Liver (tissue), 8 donors: ENCODE measurements at regions not wholly inside any gene's neighbourhood (a gene's known extent, or its start where the extent isn't known, plus 50 kb on each side); places are given as distances from the start of the nearest gene placed in this dataset.

Experiments
- DNase-seq: peaks from one replicate; pipeline ENCODE4 v3.0.0-alpha.2; 2017; ENCODE audit warnings: low spot score
- H3K27ac ChIP-seq, 2 donors: one replicate each; pipeline ENCODE4 v1.7.0; 2013; ENCODE audit warnings: inconsistent platforms in 2 of 2, low read length in 2 of 2, control low read depth in 1 of 2, low read depth in 1 of 2, mild to moderate bottlenecking in 1 of 2
- H3K27me3 ChIP-seq, 4 donors: one replicate each; pipeline versions ENCODE4 v1.6.1 to v1.7.0; 2013; ENCODE audit warnings: low read length in 3 of 4, inconsistent platforms in 1 of 4, mild to moderate bottlenecking in 1 of 4, moderate library complexity in 1 of 4; ENCODE audit not compliant: control insufficient read depth in 4 of 4, insufficient read depth in 4 of 4
- H3K36me3 ChIP-seq, 4 donors: one replicate each; pipeline versions ENCODE4 v1.6.1 to v1.7.0; 2013; ENCODE audit warnings: low read length in 3 of 4, mild to moderate bottlenecking in 3 of 4, low read depth in 1 of 4, moderate library complexity in 1 of 4; ENCODE audit not compliant: control insufficient read depth in 4 of 4, insufficient read depth in 3 of 4
- H3K4me1 ChIP-seq, 4 donors: one replicate each; pipeline versions ENCODE4 v1.6.1 to v1.7.0; 2013; ENCODE audit warnings: low read length in 3 of 4, mild to moderate bottlenecking in 3 of 4, moderate library complexity in 1 of 4; ENCODE audit not compliant: control insufficient read depth in 4 of 4, insufficient read depth in 4 of 4
- H3K4me3 ChIP-seq, 3 donors: one replicate each; pipeline versions ENCODE4 v1.6.1 to v1.7.0; 2013; ENCODE audit warnings: low read length in 3 of 3, control low read depth in 1 of 3, low read depth in 1 of 3, mild to moderate bottlenecking in 1 of 3
- H3K9ac ChIP-seq, 2 donors: one replicate each; pipeline ENCODE4 v1.7.0; 2013; ENCODE audit warnings: low read length in 2 of 2, mild to moderate bottlenecking in 2 of 2, moderate library complexity in 2 of 2, control low read depth in 1 of 2, low read depth in 1 of 2
- H3K9me3 ChIP-seq, 4 donors: one replicate each; pipeline versions ENCODE4 v1.6.1 to v1.7.0; 2013; ENCODE audit warnings: low read length in 3 of 4; ENCODE audit not compliant: control insufficient read depth in 4 of 4
- EGR1 ChIP-seq, 2 donors: IDR thresholded peaks; 2 replicates each; pipeline ENCODE4 v1.6.1; 2016 to 2018; ENCODE audit warnings: antibody characterized with exemption in 2 of 2, low read depth in 2 of 2
- FOXA1 ChIP-seq: IDR thresholded peaks from 2 replicates; pipeline ENCODE4 v1.6.1; 2016; ENCODE audit warnings: antibody characterized with exemption
- FOXA2 ChIP-seq: IDR thresholded peaks from 2 replicates; pipeline ENCODE4 v1.6.1; 2016; ENCODE audit warnings: antibody characterized with exemption
- GABPA ChIP-seq, 2 donors: IDR thresholded peaks in 1 of 2; conservative IDR thresholded peaks in 1 of 2; 2 replicates each; pipeline ENCODE4 v1.6.1; 2016; ENCODE audit warnings: antibody characterized with exemption in 2 of 2, mild to moderate bottlenecking in 1 of 2, moderate library complexity in 1 of 2
- HNF4A ChIP-seq, 2 donors: conservative IDR thresholded peaks; 2 replicates each; pipeline ENCODE4 v1.6.1; 2016; ENCODE audit warnings: antibody characterized with exemption in 2 of 2, mild to moderate bottlenecking in 2 of 2
- HNF4G ChIP-seq: IDR thresholded peaks from 2 replicates; pipeline ENCODE4 v1.6.1; 2016; ENCODE audit warnings: antibody characterized with exemption
- JUND ChIP-seq, 2 donors: IDR thresholded peaks; 2 replicates each; pipeline ENCODE4 v1.6.1; 2016; ENCODE audit warnings: antibody characterized with exemption in 2 of 2
- NR2F2 ChIP-seq: IDR thresholded peaks from 2 replicates; pipeline ENCODE4 v1.6.1; 2016; ENCODE audit warnings: antibody characterized with exemption
- RAD21 ChIP-seq, 2 donors: IDR thresholded peaks; 2 replicates each; pipeline ENCODE4 v1.6.1; 2016; ENCODE audit warnings: antibody characterized with exemption in 2 of 2, mild to moderate bottlenecking in 2 of 2
- SP1 ChIP-seq: IDR thresholded peaks from 2 replicates; pipeline ENCODE4 v1.6.1; 2018; ENCODE audit warnings: antibody characterized with exemption, mild to moderate bottlenecking
- TAF1 ChIP-seq: conservative IDR thresholded peaks from 2 replicates; pipeline ENCODE4 v1.6.1; 2016; ENCODE audit warnings: antibody characterized with exemption, mild to moderate bottlenecking
- YY1 ChIP-seq: IDR thresholded peaks from 2 replicates; pipeline ENCODE4 v1.6.1; 2016; ENCODE audit warnings: antibody characterized with exemption, mild to moderate bottlenecking
- ZBTB33 ChIP-seq: IDR thresholded peaks from 2 replicates; pipeline ENCODE4 v1.6.1; 2016; ENCODE audit warnings: antibody characterized with exemption
- WGBS: extraction: QIAGEN DNeasy Blood & Tissue Kit; methylation state at CpG from one replicate; pipeline ENCODE4 v1.1.7; 2013; 5-methylcytosine and 5-hydroxymethylcytosine counted together
- TF ChIP-seq, protein P1 (sequence below): IDR thresholded peaks from 2 replicates; pipeline ENCODE4 v1.6.1; 2016; ENCODE audit warnings: antibody characterized with exemption
- TF ChIP-seq, protein P2 (sequence below): IDR thresholded peaks from 2 replicates; pipeline ENCODE4 v1.6.1; 2016; ENCODE audit warnings: antibody characterized with exemption
- TF ChIP-seq, protein P3 (sequence below): IDR thresholded peaks from 2 replicates; pipeline ENCODE4 v1.6.1; 2016; ENCODE audit warnings: antibody characterized with exemption, mild to moderate bottlenecking
- TF ChIP-seq, protein P4 (sequence below): fragments of 150-350 bp; IDR thresholded peaks from 2 replicates; pipeline ENCODE4 v1.5.1; 2017; ENCODE audit warnings: improper control_type of control experiment, low read depth, low read length; ENCODE audit not compliant: missing input control
- donor health status: healthy.
- donor health status: healthy.
- donor health status: healthy.
- donor health status: healthy.
- donor health status: healthy.

DNA sequence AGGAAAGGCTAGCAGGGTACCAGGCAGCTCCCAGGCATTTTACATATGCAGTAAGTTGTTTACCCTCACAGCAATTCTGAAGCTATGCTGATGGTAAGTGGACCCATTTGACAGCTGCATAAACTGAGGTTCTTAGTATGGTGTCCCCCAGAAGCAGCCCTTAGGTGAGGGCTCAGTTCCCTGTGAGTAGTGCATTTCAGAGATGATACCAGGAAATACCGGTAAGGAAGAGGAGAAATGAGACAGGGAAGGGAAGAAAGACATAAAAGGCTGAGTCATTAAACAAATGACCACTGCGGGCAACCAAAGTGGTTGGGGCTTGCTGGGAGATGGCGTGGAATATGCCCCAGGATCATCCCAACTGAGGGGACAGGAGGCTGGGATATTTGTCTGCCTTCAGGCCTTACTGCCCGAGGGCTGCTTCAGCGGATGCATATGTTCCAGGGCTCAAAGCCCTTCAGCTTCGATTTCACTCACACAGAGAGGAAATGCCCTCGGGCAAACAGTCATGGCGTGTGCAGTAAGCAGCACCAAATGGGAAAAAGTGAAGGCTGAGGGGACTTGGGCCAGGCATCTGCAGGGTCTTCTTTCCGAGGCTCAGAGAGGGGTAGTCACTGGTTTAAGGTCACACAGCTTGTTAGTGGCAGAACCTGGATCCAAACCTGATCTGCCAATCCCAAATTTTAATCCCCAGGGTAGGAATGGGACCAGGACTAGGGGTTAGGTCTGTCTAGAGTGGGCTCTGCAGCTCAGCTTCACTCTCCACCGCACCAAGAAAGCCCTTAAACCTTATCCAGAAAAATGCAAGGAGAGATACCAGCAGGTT, 133.7 kb upstream of the RUNX3 start:
- Histone ChIP-seq H3K36me3 (no peaks in the 10 kb centered on the region), H3K4me3 (no peak overlapping the region), H3K27ac (no peak overlapping the region), H3K4me1 (no peaks in the 10 kb centered on the region), H3K9ac (no peak overlapping the region), H3K9me3 (no peaks in the 10 kb centered on the region), H3K27me3 (no peaks in the 10 kb centered on the region)
- DNase-seq = no peak
- TF ChIP-seq YY1 (no peak), SP1 (no peak), HNF4G (no peak), RAD21 (IDR thresholded peaks at IDR 0.05) (no peak), NR2F2 (no peak), FOXA1 (no peak)
- TF ChIP-seq, protein P1, sequence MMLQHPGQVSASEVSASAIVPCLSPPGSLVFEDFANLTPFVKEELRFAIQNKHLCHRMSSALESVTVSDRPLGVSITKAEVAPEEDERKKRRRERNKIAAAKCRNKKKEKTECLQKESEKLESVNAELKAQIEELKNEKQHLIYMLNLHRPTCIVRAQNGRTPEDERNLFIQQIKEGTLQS = no peak
- WGBS = 82% methylated on average over 10 of the region's 10 CpGs

DNA sequence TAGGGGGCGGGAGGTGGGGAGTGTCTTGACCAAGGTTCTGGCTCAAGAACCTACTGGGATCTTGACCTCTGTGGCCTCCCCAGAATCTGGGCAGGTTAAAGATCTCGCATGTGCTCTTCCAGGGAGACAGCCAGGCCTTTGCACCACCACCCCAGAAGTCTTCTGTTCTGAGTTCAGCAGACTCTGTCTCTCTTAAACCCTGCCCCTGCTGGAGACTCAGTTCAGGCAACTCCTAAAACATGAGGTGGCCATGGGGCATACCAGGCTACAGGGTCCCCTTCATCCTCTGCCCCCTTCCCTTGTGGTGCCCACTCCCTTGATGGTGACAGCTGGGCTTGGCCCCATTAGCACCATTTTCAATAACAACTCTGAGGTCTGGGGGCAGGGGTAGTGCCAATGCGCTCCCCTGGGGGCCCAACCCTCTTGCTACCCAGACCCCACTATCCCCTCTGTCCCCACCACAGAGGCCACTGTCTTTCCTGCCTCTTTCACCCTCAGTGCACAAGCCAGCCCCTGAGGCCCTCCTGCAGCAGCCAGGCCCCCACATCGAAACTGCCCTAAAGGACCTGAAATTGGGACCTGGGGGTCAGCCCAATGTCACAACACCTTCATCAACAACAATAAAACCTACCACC, 132.7 kb upstream of the RUNX3 start:
- Histone ChIP-seq H3K4me3 (no peak overlapping the region), H3K27me3 (no peaks in the 10 kb centered on the region), H3K9me3 (no peaks in the 10 kb centered on the region), H3K9ac (no peak overlapping the region), H3K36me3 (no peaks in the 10 kb centered on the region), H3K27ac (no peak overlapping the region), H3K4me1 (no peaks in the 10 kb centered on the region)
- no peak for DNase-seq
- WGBS = 96% methylated on average over 4 of the region's 4 CpGs
- TF ChIP-seq ZBTB33 = no peak
- no peak for TF ChIP-seq FOXA2
- TF ChIP-seq, protein P1 = no peak
- no peak for TF ChIP-seq HNF4G
- no peak for TF ChIP-seq YY1
- no peak for TF ChIP-seq JUND (IDR thresholded peaks at IDR 0.05)
- TF ChIP-seq SP1 = no peak
- no peak for TF ChIP-seq TAF1
- no peak for TF ChIP-seq GABPA (IDR thresholded peaks at IDR 0.05 in 1 of 2, conservative IDR thresholded peaks at IDR 0.05 in 1 of 2)
- TF ChIP-seq, protein P2, sequence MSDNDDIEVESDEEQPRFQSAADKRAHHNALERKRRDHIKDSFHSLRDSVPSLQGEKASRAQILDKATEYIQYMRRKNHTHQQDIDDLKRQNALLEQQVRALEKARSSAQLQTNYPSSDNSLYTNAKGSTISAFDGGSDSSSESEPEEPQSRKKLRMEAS = no peak
- TF ChIP-seq, protein P3, sequence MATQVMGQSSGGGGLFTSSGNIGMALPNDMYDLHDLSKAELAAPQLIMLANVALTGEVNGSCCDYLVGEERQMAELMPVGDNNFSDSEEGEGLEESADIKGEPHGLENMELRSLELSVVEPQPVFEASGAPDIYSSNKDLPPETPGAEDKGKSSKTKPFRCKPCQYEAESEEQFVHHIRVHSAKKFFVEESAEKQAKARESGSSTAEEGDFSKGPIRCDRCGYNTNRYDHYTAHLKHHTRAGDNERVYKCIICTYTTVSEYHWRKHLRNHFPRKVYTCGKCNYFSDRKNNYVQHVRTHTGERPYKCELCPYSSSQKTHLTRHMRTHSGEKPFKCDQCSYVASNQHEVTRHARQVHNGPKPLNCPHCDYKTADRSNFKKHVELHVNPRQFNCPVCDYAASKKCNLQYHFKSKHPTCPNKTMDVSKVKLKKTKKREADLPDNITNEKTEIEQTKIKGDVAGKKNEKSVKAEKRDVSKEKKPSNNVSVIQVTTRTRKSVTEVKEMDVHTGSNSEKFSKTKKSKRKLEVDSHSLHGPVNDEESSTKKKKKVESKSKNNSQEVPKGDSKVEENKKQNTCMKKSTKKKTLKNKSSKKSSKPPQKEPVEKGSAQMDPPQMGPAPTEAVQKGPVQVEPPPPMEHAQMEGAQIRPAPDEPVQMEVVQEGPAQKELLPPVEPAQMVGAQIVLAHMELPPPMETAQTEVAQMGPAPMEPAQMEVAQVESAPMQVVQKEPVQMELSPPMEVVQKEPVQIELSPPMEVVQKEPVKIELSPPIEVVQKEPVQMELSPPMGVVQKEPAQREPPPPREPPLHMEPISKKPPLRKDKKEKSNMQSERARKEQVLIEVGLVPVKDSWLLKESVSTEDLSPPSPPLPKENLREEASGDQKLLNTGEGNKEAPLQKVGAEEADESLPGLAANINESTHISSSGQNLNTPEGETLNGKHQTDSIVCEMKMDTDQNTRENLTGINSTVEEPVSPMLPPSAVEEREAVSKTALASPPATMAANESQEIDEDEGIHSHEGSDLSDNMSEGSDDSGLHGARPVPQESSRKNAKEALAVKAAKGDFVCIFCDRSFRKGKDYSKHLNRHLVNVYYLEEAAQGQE = no peak
- TF ChIP-seq, protein P4, sequence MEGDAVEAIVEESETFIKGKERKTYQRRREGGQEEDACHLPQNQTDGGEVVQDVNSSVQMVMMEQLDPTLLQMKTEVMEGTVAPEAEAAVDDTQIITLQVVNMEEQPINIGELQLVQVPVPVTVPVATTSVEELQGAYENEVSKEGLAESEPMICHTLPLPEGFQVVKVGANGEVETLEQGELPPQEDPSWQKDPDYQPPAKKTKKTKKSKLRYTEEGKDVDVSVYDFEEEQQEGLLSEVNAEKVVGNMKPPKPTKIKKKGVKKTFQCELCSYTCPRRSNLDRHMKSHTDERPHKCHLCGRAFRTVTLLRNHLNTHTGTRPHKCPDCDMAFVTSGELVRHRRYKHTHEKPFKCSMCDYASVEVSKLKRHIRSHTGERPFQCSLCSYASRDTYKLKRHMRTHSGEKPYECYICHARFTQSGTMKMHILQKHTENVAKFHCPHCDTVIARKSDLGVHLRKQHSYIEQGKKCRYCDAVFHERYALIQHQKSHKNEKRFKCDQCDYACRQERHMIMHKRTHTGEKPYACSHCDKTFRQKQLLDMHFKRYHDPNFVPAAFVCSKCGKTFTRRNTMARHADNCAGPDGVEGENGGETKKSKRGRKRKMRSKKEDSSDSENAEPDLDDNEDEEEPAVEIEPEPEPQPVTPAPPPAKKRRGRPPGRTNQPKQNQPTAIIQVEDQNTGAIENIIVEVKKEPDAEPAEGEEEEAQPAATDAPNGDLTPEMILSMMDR = no peak
- no peak for TF ChIP-seq NR2F2
- no peak for TF ChIP-seq EGR1 (IDR thresholded peaks at IDR 0.05; ENCODE audit: low read depth in 2 of 2)
- no peak for TF ChIP-seq HNF4A (conservative IDR thresholded peaks at IDR 0.05)
- TF ChIP-seq FOXA1 = no peak
- TF ChIP-seq RAD21 (IDR thresholded peaks at IDR 0.05) = no peak
